Liver (tissue), 8 donors: ENCODE measurements at regions not wholly inside any gene's neighbourhood (a gene's known extent, or its start where the extent isn't known, plus 50 kb on each side); places are given as distances from the start of the nearest gene placed in this dataset.

ENCODE experiments used
- DNase-seq: peaks from one replicate; pipeline ENCODE4 v3.0.0-alpha.2; 2017; ENCODE audit warnings: low spot score
- H3K27ac ChIP-seq, 2 donors: one replicate each; pipeline ENCODE4 v1.7.0; 2013; ENCODE audit warnings: inconsistent platforms in 2 of 2, low read length in 2 of 2, control low read depth in 1 of 2, low read depth in 1 of 2, mild to moderate bottlenecking in 1 of 2
- H3K27me3 ChIP-seq, 4 donors: one replicate each; pipeline versions ENCODE4 v1.6.1 to v1.7.0; 2013; ENCODE audit warnings: low read length in 3 of 4, inconsistent platforms in 1 of 4, mild to moderate bottlenecking in 1 of 4, moderate library complexity in 1 of 4; ENCODE audit not compliant: control insufficient read depth in 4 of 4, insufficient read depth in 4 of 4
- H3K36me3 ChIP-seq, 4 donors: one replicate each; pipeline versions ENCODE4 v1.6.1 to v1.7.0; 2013; ENCODE audit warnings: low read length in 3 of 4, mild to moderate bottlenecking in 3 of 4, low read depth in 1 of 4, moderate library complexity in 1 of 4; ENCODE audit not compliant: control insufficient read depth in 4 of 4, insufficient read depth in 3 of 4
- H3K4me1 ChIP-seq, 4 donors: one replicate each; pipeline versions ENCODE4 v1.6.1 to v1.7.0; 2013; ENCODE audit warnings: low read length in 3 of 4, mild to moderate bottlenecking in 3 of 4, moderate library complexity in 1 of 4; ENCODE audit not compliant: control insufficient read depth in 4 of 4, insufficient read depth in 4 of 4
- H3K4me3 ChIP-seq, 3 donors: one replicate each; pipeline versions ENCODE4 v1.6.1 to v1.7.0; 2013; ENCODE audit warnings: low read length in 3 of 3, control low read depth in 1 of 3, low read depth in 1 of 3, mild to moderate bottlenecking in 1 of 3
- H3K9ac ChIP-seq, 2 donors: one replicate each; pipeline ENCODE4 v1.7.0; 2013; ENCODE audit warnings: low read length in 2 of 2, mild to moderate bottlenecking in 2 of 2, moderate library complexity in 2 of 2, control low read depth in 1 of 2, low read depth in 1 of 2
- H3K9me3 ChIP-seq, 4 donors: one replicate each; pipeline versions ENCODE4 v1.6.1 to v1.7.0; 2013; ENCODE audit warnings: low read length in 3 of 4; ENCODE audit not compliant: control insufficient read depth in 4 of 4
- EGR1 ChIP-seq, 2 donors: IDR thresholded peaks; 2 replicates each; pipeline ENCODE4 v1.6.1; 2016 to 2018; ENCODE audit warnings: antibody characterized with exemption in 2 of 2, low read depth in 2 of 2
- FOXA1 ChIP-seq: IDR thresholded peaks from 2 replicates; pipeline ENCODE4 v1.6.1; 2016; ENCODE audit warnings: antibody characterized with exemption
- FOXA2 ChIP-seq: IDR thresholded peaks from 2 replicates; pipeline ENCODE4 v1.6.1; 2016; ENCODE audit warnings: antibody characterized with exemption
- GABPA ChIP-seq, 2 donors: IDR thresholded peaks in 1 of 2; conservative IDR thresholded peaks in 1 of 2; 2 replicates each; pipeline ENCODE4 v1.6.1; 2016; ENCODE audit warnings: antibody characterized with exemption in 2 of 2, mild to moderate bottlenecking in 1 of 2, moderate library complexity in 1 of 2
- HNF4A ChIP-seq, 2 donors: conservative IDR thresholded peaks; 2 replicates each; pipeline ENCODE4 v1.6.1; 2016; ENCODE audit warnings: antibody characterized with exemption in 2 of 2, mild to moderate bottlenecking in 2 of 2
- HNF4G ChIP-seq: IDR thresholded peaks from 2 replicates; pipeline ENCODE4 v1.6.1; 2016; ENCODE audit warnings: antibody characterized with exemption
- JUND ChIP-seq, 2 donors: IDR thresholded peaks; 2 replicates each; pipeline ENCODE4 v1.6.1; 2016; ENCODE audit warnings: antibody characterized with exemption in 2 of 2
- NR2F2 ChIP-seq: IDR thresholded peaks from 2 replicates; pipeline ENCODE4 v1.6.1; 2016; ENCODE audit warnings: antibody characterized with exemption
- RAD21 ChIP-seq, 2 donors: IDR thresholded peaks; 2 replicates each; pipeline ENCODE4 v1.6.1; 2016; ENCODE audit warnings: antibody characterized with exemption in 2 of 2, mild to moderate bottlenecking in 2 of 2
- RXRA ChIP-seq, 2 donors: IDR thresholded peaks; 2 replicates each; pipeline ENCODE4 v1.6.1; 2017 to 2018; ENCODE audit warnings: antibody characterized with exemption in 2 of 2, mild to moderate bottlenecking in 1 of 2
- SP1 ChIP-seq: IDR thresholded peaks from 2 replicates; pipeline ENCODE4 v1.6.1; 2018; ENCODE audit warnings: antibody characterized with exemption, mild to moderate bottlenecking
- TAF1 ChIP-seq: conservative IDR thresholded peaks from 2 replicates; pipeline ENCODE4 v1.6.1; 2016; ENCODE audit warnings: antibody characterized with exemption, mild to moderate bottlenecking
- YY1 ChIP-seq: IDR thresholded peaks from 2 replicates; pipeline ENCODE4 v1.6.1; 2016; ENCODE audit warnings: antibody characterized with exemption, mild to moderate bottlenecking
- WGBS: extraction: QIAGEN DNeasy Blood & Tissue Kit; methylation state at CpG from one replicate; pipeline ENCODE4 v1.1.7; 2013; 5-methylcytosine and 5-hydroxymethylcytosine counted together
- TF ChIP-seq, protein P1 (sequence below): IDR thresholded peaks from 2 replicates; pipeline ENCODE4 v1.6.1; 2016; ENCODE audit warnings: antibody characterized with exemption, mild to moderate bottlenecking
- TF ChIP-seq, protein P2 (sequence below): IDR thresholded peaks from 2 replicates; pipeline ENCODE4 v1.6.1; 2016; ENCODE audit warnings: antibody characterized with exemption
- TF ChIP-seq, protein P3 (sequence below): fragments of 150-350 bp; IDR thresholded peaks from 2 replicates; pipeline ENCODE4 v1.5.1; 2017; ENCODE audit warnings: improper control_type of control experiment, low read depth, low read length; ENCODE audit not compliant: missing input control
- TF ChIP-seq, protein P4 (sequence below): IDR thresholded peaks from 2 replicates; pipeline ENCODE4 v1.6.1; 2016; ENCODE audit warnings: antibody characterized with exemption
- TF ChIP-seq, protein P5 (sequence below): IDR thresholded peaks from 2 replicates; pipeline ENCODE4 v1.6.1; 2016; ENCODE audit warnings: antibody characterized with exemption
- donor health status: healthy.
- donor health status: healthy.
- donor health status: healthy.
- donor health status: healthy.
- donor health status: healthy.

DNA sequence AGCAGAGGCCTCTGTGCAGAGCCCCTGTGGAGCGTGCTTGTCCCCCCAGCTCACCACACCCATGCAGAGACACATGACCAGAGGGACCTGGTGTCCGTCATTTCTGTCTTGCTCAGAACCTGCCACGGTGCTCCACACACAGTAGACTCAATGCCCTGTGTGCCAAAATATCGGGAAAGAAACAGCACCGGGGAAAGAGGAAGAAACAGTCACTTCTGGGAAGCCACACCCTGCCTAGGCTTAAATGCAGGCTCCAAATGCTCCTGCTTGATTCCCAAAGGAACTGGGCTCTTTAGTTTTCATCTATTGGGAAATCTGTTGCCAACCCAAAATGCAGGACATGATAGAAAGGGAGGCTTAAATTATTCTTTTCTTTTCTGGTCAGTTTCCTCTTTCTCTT is 503.9 kb downstream of the CD83 start:
- Histone ChIP-seq H3K4me3 (no peak overlapping the region), H3K27ac (no peak overlapping the region), H3K27me3 (no peaks in the 10 kb centered on the region), H3K9me3 (no peaks in the 10 kb centered on the region), H3K4me1 (no peaks in the 10 kb centered on the region), H3K9ac (no peak overlapping the region), H3K36me3 (no peaks in the 10 kb centered on the region)
- 73% methylated on average over 5 of the region's 5 CpGs for WGBS
- DNase-seq: no peak
- TF ChIP-seq YY1 (no peak), NR2F2 (no peak), FOXA1 (no peak), TAF1 (no peak), RAD21 (IDR thresholded peaks at IDR 0.05) (no peak), HNF4A (conservative IDR thresholded peaks at IDR 0.05) (no peak), RXRA (IDR thresholded peaks at IDR 0.05) (no peak), JUND (IDR thresholded peaks at IDR 0.05) (no peak), GABPA (IDR thresholded peaks at IDR 0.05 in 1 of 2, conservative IDR thresholded peaks at IDR 0.05 in 1 of 2) (no peak), EGR1 (IDR thresholded peaks at IDR 0.05; ENCODE audit: low read depth in 2 of 2) (no peak), FOXA2 (no peak), HNF4G (no peak), SP1 (no peak)
- TF ChIP-seq, protein P1, sequence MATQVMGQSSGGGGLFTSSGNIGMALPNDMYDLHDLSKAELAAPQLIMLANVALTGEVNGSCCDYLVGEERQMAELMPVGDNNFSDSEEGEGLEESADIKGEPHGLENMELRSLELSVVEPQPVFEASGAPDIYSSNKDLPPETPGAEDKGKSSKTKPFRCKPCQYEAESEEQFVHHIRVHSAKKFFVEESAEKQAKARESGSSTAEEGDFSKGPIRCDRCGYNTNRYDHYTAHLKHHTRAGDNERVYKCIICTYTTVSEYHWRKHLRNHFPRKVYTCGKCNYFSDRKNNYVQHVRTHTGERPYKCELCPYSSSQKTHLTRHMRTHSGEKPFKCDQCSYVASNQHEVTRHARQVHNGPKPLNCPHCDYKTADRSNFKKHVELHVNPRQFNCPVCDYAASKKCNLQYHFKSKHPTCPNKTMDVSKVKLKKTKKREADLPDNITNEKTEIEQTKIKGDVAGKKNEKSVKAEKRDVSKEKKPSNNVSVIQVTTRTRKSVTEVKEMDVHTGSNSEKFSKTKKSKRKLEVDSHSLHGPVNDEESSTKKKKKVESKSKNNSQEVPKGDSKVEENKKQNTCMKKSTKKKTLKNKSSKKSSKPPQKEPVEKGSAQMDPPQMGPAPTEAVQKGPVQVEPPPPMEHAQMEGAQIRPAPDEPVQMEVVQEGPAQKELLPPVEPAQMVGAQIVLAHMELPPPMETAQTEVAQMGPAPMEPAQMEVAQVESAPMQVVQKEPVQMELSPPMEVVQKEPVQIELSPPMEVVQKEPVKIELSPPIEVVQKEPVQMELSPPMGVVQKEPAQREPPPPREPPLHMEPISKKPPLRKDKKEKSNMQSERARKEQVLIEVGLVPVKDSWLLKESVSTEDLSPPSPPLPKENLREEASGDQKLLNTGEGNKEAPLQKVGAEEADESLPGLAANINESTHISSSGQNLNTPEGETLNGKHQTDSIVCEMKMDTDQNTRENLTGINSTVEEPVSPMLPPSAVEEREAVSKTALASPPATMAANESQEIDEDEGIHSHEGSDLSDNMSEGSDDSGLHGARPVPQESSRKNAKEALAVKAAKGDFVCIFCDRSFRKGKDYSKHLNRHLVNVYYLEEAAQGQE: no peak
- TF ChIP-seq, protein P2, sequence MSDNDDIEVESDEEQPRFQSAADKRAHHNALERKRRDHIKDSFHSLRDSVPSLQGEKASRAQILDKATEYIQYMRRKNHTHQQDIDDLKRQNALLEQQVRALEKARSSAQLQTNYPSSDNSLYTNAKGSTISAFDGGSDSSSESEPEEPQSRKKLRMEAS: no peak
- TF ChIP-seq, protein P3, sequence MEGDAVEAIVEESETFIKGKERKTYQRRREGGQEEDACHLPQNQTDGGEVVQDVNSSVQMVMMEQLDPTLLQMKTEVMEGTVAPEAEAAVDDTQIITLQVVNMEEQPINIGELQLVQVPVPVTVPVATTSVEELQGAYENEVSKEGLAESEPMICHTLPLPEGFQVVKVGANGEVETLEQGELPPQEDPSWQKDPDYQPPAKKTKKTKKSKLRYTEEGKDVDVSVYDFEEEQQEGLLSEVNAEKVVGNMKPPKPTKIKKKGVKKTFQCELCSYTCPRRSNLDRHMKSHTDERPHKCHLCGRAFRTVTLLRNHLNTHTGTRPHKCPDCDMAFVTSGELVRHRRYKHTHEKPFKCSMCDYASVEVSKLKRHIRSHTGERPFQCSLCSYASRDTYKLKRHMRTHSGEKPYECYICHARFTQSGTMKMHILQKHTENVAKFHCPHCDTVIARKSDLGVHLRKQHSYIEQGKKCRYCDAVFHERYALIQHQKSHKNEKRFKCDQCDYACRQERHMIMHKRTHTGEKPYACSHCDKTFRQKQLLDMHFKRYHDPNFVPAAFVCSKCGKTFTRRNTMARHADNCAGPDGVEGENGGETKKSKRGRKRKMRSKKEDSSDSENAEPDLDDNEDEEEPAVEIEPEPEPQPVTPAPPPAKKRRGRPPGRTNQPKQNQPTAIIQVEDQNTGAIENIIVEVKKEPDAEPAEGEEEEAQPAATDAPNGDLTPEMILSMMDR: no peak
- TF ChIP-seq, protein P4, sequence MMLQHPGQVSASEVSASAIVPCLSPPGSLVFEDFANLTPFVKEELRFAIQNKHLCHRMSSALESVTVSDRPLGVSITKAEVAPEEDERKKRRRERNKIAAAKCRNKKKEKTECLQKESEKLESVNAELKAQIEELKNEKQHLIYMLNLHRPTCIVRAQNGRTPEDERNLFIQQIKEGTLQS: no peak
- TF ChIP-seq, protein P5, sequence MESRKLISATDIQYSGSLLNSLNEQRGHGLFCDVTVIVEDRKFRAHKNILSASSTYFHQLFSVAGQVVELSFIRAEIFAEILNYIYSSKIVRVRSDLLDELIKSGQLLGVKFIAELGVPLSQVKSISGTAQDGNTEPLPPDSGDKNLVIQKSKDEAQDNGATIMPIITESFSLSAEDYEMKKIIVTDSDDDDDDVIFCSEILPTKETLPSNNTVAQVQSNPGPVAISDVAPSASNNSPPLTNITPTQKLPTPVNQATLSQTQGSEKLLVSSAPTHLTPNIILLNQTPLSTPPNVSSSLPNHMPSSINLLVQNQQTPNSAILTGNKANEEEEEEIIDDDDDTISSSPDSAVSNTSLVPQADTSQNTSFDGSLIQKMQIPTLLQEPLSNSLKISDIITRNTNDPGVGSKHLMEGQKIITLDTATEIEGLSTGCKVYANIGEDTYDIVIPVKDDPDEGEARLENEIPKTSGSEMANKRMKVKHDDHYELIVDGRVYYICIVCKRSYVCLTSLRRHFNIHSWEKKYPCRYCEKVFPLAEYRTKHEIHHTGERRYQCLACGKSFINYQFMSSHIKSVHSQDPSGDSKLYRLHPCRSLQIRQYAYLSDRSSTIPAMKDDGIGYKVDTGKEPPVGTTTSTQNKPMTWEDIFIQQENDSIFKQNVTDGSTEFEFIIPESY: no peak

DNA sequence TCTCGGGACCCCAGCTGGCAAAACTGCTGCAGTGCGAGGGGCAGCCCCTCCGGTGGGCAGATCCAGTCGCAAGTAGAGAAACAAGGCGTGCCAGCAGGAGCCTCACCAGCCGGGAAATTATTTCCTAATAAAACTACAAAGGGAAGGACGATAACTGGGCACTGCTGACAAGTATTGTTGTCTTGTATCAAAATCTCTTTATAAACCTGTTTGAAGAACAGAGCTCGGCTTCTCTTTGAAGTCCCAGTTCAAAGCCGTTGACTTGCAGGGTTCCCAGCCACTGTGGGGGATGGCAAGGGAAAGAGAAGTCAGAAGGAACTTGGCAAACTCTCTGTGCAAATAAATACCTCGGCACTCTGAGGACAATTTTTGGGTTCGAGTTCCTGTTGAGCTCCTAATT is 504.5 kb downstream of the CD83 start:
- Histone ChIP-seq H3K27me3 (no peaks in the 10 kb centered on the region), H3K36me3 (no peaks in the 10 kb centered on the region), H3K9me3 (no peaks in the 10 kb centered on the region), H3K4me3 (no peak overlapping the region), H3K9ac (no peak overlapping the region), H3K27ac (no peak overlapping the region), H3K4me1 (no peaks in the 10 kb centered on the region)
- WGBS: 55% methylated on average over 11 of the region's 11 CpGs
- DNase-seq: no peak
- TF ChIP-seq YY1 (no peak), HNF4A (conservative IDR thresholded peaks at IDR 0.05) (no peak), NR2F2 (no peak), JUND (IDR thresholded peaks at IDR 0.05) (no peak), EGR1 (IDR thresholded peaks at IDR 0.05; ENCODE audit: low read depth in 2 of 2) (no peak), FOXA1 (no peak), HNF4G (no peak), SP1 (no peak), FOXA2 (no peak)
- TF ChIP-seq, protein P5: no peak
- TF ChIP-seq, protein P1: no peak
- TF ChIP-seq, protein P4: no peak
- TF ChIP-seq, protein P2: no peak
